WTC11 (cell line): ENCODE measurements at regions not wholly inside any gene's neighbourhood (a gene's known extent, or its start where the extent isn't known, plus 50 kb on each side); places are given as distances from the start of the nearest gene placed in this dataset.

Source experiments
- ATAC-seq: fragments of 200-7000 bp; cut with Tn5 transposase; 2 replicates; pipeline ENCODE4 v1.10.0; 2021; ENCODE audit warnings: mild to moderate bottlenecking, moderate library complexity
- CTCF ChIA-PET: fragments of 300-600 bp; sonication (Branson Sonifier 250); formaldehyde crosslinking; loops from one replicate; lab custom pipeline; 2021; ENCODE audit warnings: antibody characterized with exemption; lab: Charles Lee
- POLR2A ChIA-PET: fragments of 350-600 bp; sonication (Branson Sonifier 250); formaldehyde crosslinking; loops from one replicate; lab custom pipeline; 2021; ENCODE audit warnings: antibody characterized with exemption; lab: Charles Lee
- DNase-seq: peaks from one replicate; pipeline ENCODE4 v3.0.0; 2021; ENCODE audit warnings: low spot score
- H3K27ac Mint-ChIP-seq: 2 replicates; pipeline ENCODE4 v1.8.0; 2021; ENCODE audit warnings: mixed read lengths
- H3K27me3 Mint-ChIP-seq: 2 replicates; pipeline ENCODE4 v1.8.0; 2021; ENCODE audit warnings: low read depth, mild to moderate bottlenecking, moderate library complexity, mixed read lengths
- H3K36me3 Mint-ChIP-seq: 2 replicates; pipeline ENCODE4 v1.8.0; 2021; ENCODE audit warnings: mixed read lengths
- H3K4me1 Mint-ChIP-seq: 2 replicates; pipeline ENCODE4 v1.8.0; 2022; ENCODE audit warnings: mixed read lengths
- H3K4me3 Mint-ChIP-seq: 2 replicates; pipeline ENCODE4 v1.8.0; 2021; ENCODE audit warnings: mild to moderate bottlenecking, moderate library complexity, mixed read lengths
- H3K9me3 Mint-ChIP-seq: 2 replicates; pipeline ENCODE4 v1.8.0; 2021; ENCODE audit warnings: mixed read lengths
- AFF4 ChIP-seq: sonication (generic); formaldehyde crosslinking; IDR thresholded peaks from 2 replicates; pipeline ENCODE4 v1.8.1; 2023; ENCODE audit warnings: mild to moderate bottlenecking, missing genetic modification reagents, borderline replicate concordance
- JAZF1 ChIP-seq: fragments of 250-450 bp; sonication (Bioruptor Pico); IDR thresholded peaks from 2 replicates; pipeline ENCODE4 v1.9.0; 2021; ENCODE audit warnings: moderate library complexity, mild to moderate bottlenecking, inconsistent platforms
- NFATC4 ChIP-seq: fragments of 250-450 bp; sonication (Bioruptor Pico); IDR thresholded peaks from 2 replicates; pipeline ENCODE4 v1.9.0; 2021; ENCODE audit warnings: mild to moderate bottlenecking
- NR1H2 ChIP-seq: sonication (generic); formaldehyde crosslinking; IDR thresholded peaks from 2 replicates; pipeline ENCODE4 v1.9.0; 2021; ENCODE audit warnings: mild to moderate bottlenecking, moderate library complexity, missing genetic modification reagents
- NR3C1 ChIP-seq: sonication (generic); formaldehyde crosslinking; conservative IDR thresholded peaks from 2 replicates; pipeline ENCODE4 v1.8.1; 2023; ENCODE audit warnings: low read depth, mild to moderate bottlenecking, missing genetic modification reagents
- PRDM15 ChIP-seq: sonication (generic); formaldehyde crosslinking; IDR thresholded peaks from 2 replicates; pipeline ENCODE4 v1.8.0; 2022; ENCODE audit warnings: missing genetic modification reagents
- RELA ChIP-seq: sonication (generic); formaldehyde crosslinking; IDR thresholded peaks from 2 replicates; pipeline ENCODE4 v1.8.1; 2022; ENCODE audit warnings: missing genetic modification reagents, mild to moderate bottlenecking, borderline replicate concordance
- SP1 ChIP-seq: sonication (generic); formaldehyde crosslinking; conservative IDR thresholded peaks from 2 replicates; pipeline ENCODE4 v1.8.1; 2022; ENCODE audit warnings: missing genetic modification reagents
- ZNF232 ChIP-seq: sonication (generic); formaldehyde crosslinking; IDR thresholded peaks from 2 replicates; pipeline ENCODE4 v1.8.0; 2022; ENCODE audit warnings: mild to moderate bottlenecking, missing genetic modification reagents
- ZNF317 ChIP-seq: sonication (generic); formaldehyde crosslinking; IDR thresholded peaks from 2 replicates; pipeline ENCODE4 v1.8.1; 2023; ENCODE audit warnings: low read depth, mild to moderate bottlenecking, moderate library complexity, missing genetic modification reagents, borderline replicate concordance
- ZSCAN18 ChIP-seq: fragments of 250-450 bp; sonication (Bioruptor Pico); IDR thresholded peaks from 2 replicates; pipeline ENCODE4 v2.1.2; 2022; ENCODE audit warnings: mild to moderate bottlenecking, moderate library complexity
- TF ChIP-seq, protein P1 (sequence below): sonication (generic); formaldehyde crosslinking; IDR thresholded peaks from 2 replicates; pipeline ENCODE4 v1.8.0; 2023; ENCODE audit warnings: mild to moderate bottlenecking, missing genetic modification reagents
- TF ChIP-seq, protein P2 (sequence below): sonication (generic); formaldehyde crosslinking; IDR thresholded peaks from 2 replicates; pipeline ENCODE4 v1.8.1; 2022; ENCODE audit warnings: mild to moderate bottlenecking, moderate library complexity, missing genetic modification reagents

- TF ChIP-seq, protein P1, sequence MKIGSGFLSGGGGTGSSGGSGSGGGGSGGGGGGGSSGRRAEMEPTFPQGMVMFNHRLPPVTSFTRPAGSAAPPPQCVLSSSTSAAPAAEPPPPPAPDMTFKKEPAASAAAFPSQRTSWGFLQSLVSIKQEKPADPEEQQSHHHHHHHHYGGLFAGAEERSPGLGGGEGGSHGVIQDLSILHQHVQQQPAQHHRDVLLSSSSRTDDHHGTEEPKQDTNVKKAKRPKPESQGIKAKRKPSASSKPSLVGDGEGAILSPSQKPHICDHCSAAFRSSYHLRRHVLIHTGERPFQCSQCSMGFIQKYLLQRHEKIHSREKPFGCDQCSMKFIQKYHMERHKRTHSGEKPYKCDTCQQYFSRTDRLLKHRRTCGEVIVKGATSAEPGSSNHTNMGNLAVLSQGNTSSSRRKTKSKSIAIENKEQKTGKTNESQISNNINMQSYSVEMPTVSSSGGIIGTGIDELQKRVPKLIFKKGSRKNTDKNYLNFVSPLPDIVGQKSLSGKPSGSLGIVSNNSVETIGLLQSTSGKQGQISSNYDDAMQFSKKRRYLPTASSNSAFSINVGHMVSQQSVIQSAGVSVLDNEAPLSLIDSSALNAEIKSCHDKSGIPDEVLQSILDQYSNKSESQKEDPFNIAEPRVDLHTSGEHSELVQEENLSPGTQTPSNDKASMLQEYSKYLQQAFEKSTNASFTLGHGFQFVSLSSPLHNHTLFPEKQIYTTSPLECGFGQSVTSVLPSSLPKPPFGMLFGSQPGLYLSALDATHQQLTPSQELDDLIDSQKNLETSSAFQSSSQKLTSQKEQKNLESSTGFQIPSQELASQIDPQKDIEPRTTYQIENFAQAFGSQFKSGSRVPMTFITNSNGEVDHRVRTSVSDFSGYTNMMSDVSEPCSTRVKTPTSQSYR (CRISPR knock-in tag), result no peak
- TF ChIP-seq SP1 (CRISPR knock-in tag) (no peak), ZSCAN18 (CRISPR knock-in tag) (no peak), NFATC4 (no peak), ZNF232 (no peak), RELA (CRISPR knock-in tag) (no peak)
- TF ChIP-seq, protein P2, sequence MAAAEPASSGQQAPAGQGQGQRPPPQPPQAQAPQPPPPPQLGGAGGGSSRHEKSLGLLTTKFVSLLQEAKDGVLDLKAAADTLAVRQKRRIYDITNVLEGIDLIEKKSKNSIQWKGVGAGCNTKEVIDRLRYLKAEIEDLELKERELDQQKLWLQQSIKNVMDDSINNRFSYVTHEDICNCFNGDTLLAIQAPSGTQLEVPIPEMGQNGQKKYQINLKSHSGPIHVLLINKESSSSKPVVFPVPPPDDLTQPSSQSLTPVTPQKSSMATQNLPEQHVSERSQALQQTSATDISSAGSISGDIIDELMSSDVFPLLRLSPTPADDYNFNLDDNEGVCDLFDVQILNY (CRISPR knock-in tag), result no peak
- TF ChIP-seq, all 79 proteins: peak for 0
Observed at GRCh38 chr16:14378689-14379467, 251.2 kb downstream of the PARN start (continued).

DNA sequence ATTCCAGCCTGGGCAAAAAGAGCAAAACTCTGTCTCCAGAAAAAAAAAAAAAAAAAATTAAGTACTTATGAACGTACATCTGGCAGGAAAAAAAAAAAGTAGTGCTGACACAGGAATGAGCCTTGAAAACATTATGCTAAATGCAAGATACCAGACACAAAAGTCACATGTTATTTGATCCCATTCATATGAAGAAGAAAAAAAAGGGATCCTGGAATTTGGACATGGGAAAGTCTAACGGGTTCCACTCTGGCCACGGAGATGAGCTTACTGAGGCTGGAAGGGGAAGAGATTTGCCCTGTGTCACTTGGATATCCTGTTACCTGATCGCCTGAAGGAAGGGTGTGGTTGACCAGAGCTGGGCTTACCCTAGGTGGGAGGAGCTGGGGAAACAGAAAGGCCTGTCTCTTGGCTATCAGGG, 251.9 kb downstream of the PARN start:
- DNase-seq, result no peak
- CTCF ChIA-PET, result interaction anchor here (0.5 to 0.9 kb wide), 3 partner anchors 42 to 459 kb away, joined by 3 to 5 read pairs (median 3); partner anchors contain the start of gene ERCC4

More for the DNA sequence above, 251.9 kb downstream of the PARN start:
- Mint-ChIP-seq H3K27ac (no peak overlapping the region), H3K4me3 (no peak overlapping the region), H3K27me3 (no peaks in the 10 kb centered on the region), H3K4me1 (peaks cover 4% of the 10 kb centered on the region; the same call in 1 of the 2 replicates), H3K36me3 (no peaks in the 10 kb centered on the region), H3K9me3 (no peaks in the 10 kb centered on the region)
- peak; percentile 72 for ATAC-seq
- TF ChIP-seq RELA (CRISPR knock-in tag) (no peak), NR1H2 (CRISPR knock-in tag) (no peak), PRDM15 (CRISPR knock-in tag) (no peak), AFF4 (CRISPR knock-in tag) (no peak), JAZF1 (no peak), ZNF317 (CRISPR knock-in tag) (no peak), NR3C1 (CRISPR knock-in tag) (no peak)
- POLR2A ChIA-PET, result interaction anchor here (0.6 kb wide), 1 partner anchor 19 kb away, joined by 3 read pairs; no protein-coding TSS in a partner anchor
